Stimulated activated naive CD8-positive, alpha-beta T cell treated with anti-CD3 and anti-CD28 coated beads, Interleukin-15, Interleukin-2, amounts not matched to agents 100 U/mL and 50 U/mL, for 24 hours (primary cell): ENCODE measurements at regions not wholly inside any gene's neighbourhood (a gene's known extent, or its start where the extent isn't known, plus 50 kb on each side); places are given as distances from the start of the nearest gene placed in this dataset.

Experiments
- ATAC-seq: fragments of 150-1000 bp; cut with Tn5 transposase; one replicate; pipeline ENCODE4 v1.10.0; 2021
- DNase-seq: peaks from one replicate; pipeline ENCODE4 v3.0.0; 2021

GRCh38 chr13:72448082-72448481 lies 279.3 kb downstream of the MZT1 start:
- no peak for ATAC-seq
- DNase-seq, result no peak

GRCh38 chr13:72444999-72445398 lies 282.4 kb downstream of the MZT1 start:
- no peak for ATAC-seq
- DNase-seq, result no peak

GRCh38 chr13:72437458-72437857 lies 290.0 kb downstream of the MZT1 start:
- DNase-seq (no peak), ATAC-seq (no peak)

GRCh38 chr13:72435251-72435650 lies 292.2 kb downstream of the MZT1 start:
- ATAC-seq (no peak), DNase-seq (no peak)

GRCh38 chr13:72431981-72432682 lies 295.3 kb downstream of the MZT1 start:
- ATAC-seq (no peak), DNase-seq (no peak)

- ATAC-seq (no peak), DNase-seq (no peak)
Measured at GRCh38 chr13:72430923-72431322, 296.5 kb downstream of the MZT1 start.

- DNase-seq, result no peak
- no peak for ATAC-seq
Measured at GRCh38 chr13:72427757-72428528, 299.5 kb downstream of the MZT1 start.

GRCh38 chr13:72424059-72424458 lies 303.4 kb downstream of the MZT1 start:
- ATAC-seq (no peak), DNase-seq (no peak)

- ATAC-seq (no peak), DNase-seq (no peak)
Measured at GRCh38 chr13:72415817-72416216, 311.6 kb downstream of the MZT1 start.

- DNase-seq (no peak), ATAC-seq (no peak)
Measured at GRCh38 chr13:72412481-72412880, 314.9 kb downstream of the MZT1 start.

GRCh38 chr13:72405441-72405840 lies 322.0 kb downstream of the MZT1 start:
- no peak for ATAC-seq
- no peak for DNase-seq

- no peak for DNase-seq
- no peak for ATAC-seq
Measured at GRCh38 chr13:72403396-72404010, 323.9 kb downstream of the MZT1 start.

- ATAC-seq (no peak), DNase-seq (no peak)
Measured at GRCh38 chr13:72400856-72401255, 326.6 kb downstream of the MZT1 start.

GRCh38 chr13:72399351-72399750 lies 328.1 kb downstream of the MZT1 start:
- no peak for DNase-seq
- ATAC-seq, result no peak

- no peak for DNase-seq
- no peak for ATAC-seq
Measured at GRCh38 chr13:72397265-72397664, 330.2 kb downstream of the MZT1 start.

- no peak for ATAC-seq
- no peak for DNase-seq
Measured at GRCh38 chr13:72390909-72391308, 336.5 kb downstream of the MZT1 start.

GRCh38 chr13:72386138-72386684 lies 341.2 kb downstream of the MZT1 start:
- DNase-seq (no peak), ATAC-seq (no peak)

- ATAC-seq (no peak), DNase-seq (no peak)
Measured at GRCh38 chr13:72384879-72385278, 342.6 kb downstream of the MZT1 start.

GRCh38 chr13:72384186-72384823 lies 343.1 kb downstream of the MZT1 start:
- ATAC-seq, result no peak
- no peak for DNase-seq

GRCh38 chr13:72383646-72384045 lies 343.8 kb downstream of the MZT1 start:
- DNase-seq, result no peak
- ATAC-seq, result no peak

GRCh38 chr13:72379581-72379980 lies 347.8 kb downstream of the MZT1 start:
- ATAC-seq (no peak), DNase-seq (no peak)

GRCh38 chr13:72368031-72368430 lies 359.4 kb downstream of the MZT1 start:
- no peak for ATAC-seq
- DNase-seq, result no peak

- no peak for ATAC-seq
- no peak for DNase-seq
Measured at GRCh38 chr13:72346716-72347115, 380.7 kb downstream of the MZT1 start.
